ENCODE measurements at regions not wholly inside any gene's neighbourhood (a gene's known extent, or its start where the extent isn't known, plus 50 kb on each side); places are given as distances from the start of the nearest gene placed in this dataset.

GRCh38 chr12:24460506-24460905 is 488.4 kb downstream of the BCAT1 start:
- Histone ChIP-seq H3K79me2 (replicated peaks; ENCODE audit: insufficient read depth, low read length) (peaks cover 4% of the 10 kb centered on the region), H3K9me3 (ENCODE audit: low read length) (no peaks in the 10 kb centered on the region), H4K20me1 (ENCODE audit: insufficient read depth) (no peaks in the 10 kb centered on the region), H2AFZ (ENCODE audit: low read depth, low read length) (no peak overlapping the region), H3K36me3 (ENCODE audit: insufficient read depth, low read length) (no peaks in the 10 kb centered on the region), H3K4me2 (ENCODE audit: low read length) (no peak overlapping the region), H3K27me3 (ENCODE audit: insufficient read depth, low read depth, low read length) (no peaks in the 10 kb centered on the region), H3K9me2 (ENCODE audit: insufficient read depth, low read length) (no peaks in the 10 kb centered on the region), H3K27ac (ENCODE audit: low read length) (no peak overlapping the region), H3K9ac (ENCODE audit: low read length) (no peak overlapping the region), H3K4me3 (ENCODE audit: low read length) (no peak overlapping the region), H3F3A (ENCODE audit: insufficient read depth, low read length, poor library complexity, severe bottlenecking) (no peaks in the 10 kb centered on the region)
- TF ChIP-seq MXI1 (conservative IDR thresholded peaks at IDR 0.05; ENCODE audit: poor library complexity, severe bottlenecking), result no peak
- no peak for TF ChIP-seq SMC3 (conservative IDR thresholded peaks at IDR 0.05; ENCODE audit: poor library complexity)
- TF ChIP-seq CTCF (IDR thresholded peaks at IDR 0.05; ENCODE audit: poor library complexity, severe bottlenecking), result no peak
- no peak for TF ChIP-seq EZH2 (IDR thresholded peaks at IDR 0.05; ENCODE audit: borderline replicate concordance, insufficient read depth, low read length, poor library complexity, severe bottlenecking)
- no peak for TF ChIP-seq POLR2AphosphoS5 (IDR thresholded peaks at IDR 0.05)
- TF ChIP-seq EP300 (conservative IDR thresholded peaks at IDR 0.05; ENCODE audit: poor library complexity, severe bottlenecking), result no peak
- no peak for TF ChIP-seq TAF1 (IDR thresholded peaks at IDR 0.05; ENCODE audit: low read depth)
- no peak for TF ChIP-seq REST (IDR thresholded peaks at IDR 0.05; ENCODE audit: borderline replicate concordance)
- no peak for TF ChIP-seq RAD21 (conservative IDR thresholded peaks at IDR 0.05)

- H3K27ac ChIP-seq (ENCODE audit: low read length), result no peak overlapping the region
- peaks cover 4% of the 10 kb centered on the region for H3K79me2 ChIP-seq (replicated peaks; ENCODE audit: insufficient read depth, low read length)
- no peaks in the 10 kb centered on the region for H4K20me1 ChIP-seq (ENCODE audit: insufficient read depth)
- no peak overlapping the region for H3K4me2 ChIP-seq (ENCODE audit: low read length)
- no peak overlapping the region for H3K9ac ChIP-seq (ENCODE audit: low read length)
- H3K4me3 ChIP-seq (ENCODE audit: low read length), result no peak overlapping the region
- no peaks in the 10 kb centered on the region for H3F3A ChIP-seq (ENCODE audit: insufficient read depth, low read length, poor library complexity, severe bottlenecking)
- no peaks in the 10 kb centered on the region for H3K27me3 ChIP-seq (ENCODE audit: insufficient read depth, low read depth, low read length)
- H3K9me2 ChIP-seq (ENCODE audit: insufficient read depth, low read length), result no peaks in the 10 kb centered on the region
- no peaks in the 10 kb centered on the region for H3K36me3 ChIP-seq (ENCODE audit: insufficient read depth, low read length)
- TF ChIP-seq EZH2 (IDR thresholded peaks at IDR 0.05; ENCODE audit: borderline replicate concordance, insufficient read depth, low read length, poor library complexity, severe bottlenecking), result no peak
- no peak for TF ChIP-seq POLR2AphosphoS5 (IDR thresholded peaks at IDR 0.05)
- no peak for TF ChIP-seq MXI1 (conservative IDR thresholded peaks at IDR 0.05; ENCODE audit: poor library complexity, severe bottlenecking)
- TF ChIP-seq EP300 (conservative IDR thresholded peaks at IDR 0.05; ENCODE audit: poor library complexity, severe bottlenecking), result no peak
- TF ChIP-seq TAF1 (IDR thresholded peaks at IDR 0.05; ENCODE audit: low read depth), result no peak
- TF ChIP-seq REST (IDR thresholded peaks at IDR 0.05; ENCODE audit: borderline replicate concordance), result no peak
- no peak for TF ChIP-seq CTCF (IDR thresholded peaks at IDR 0.05; ENCODE audit: poor library complexity, severe bottlenecking)
- TF ChIP-seq RAD21 (conservative IDR thresholded peaks at IDR 0.05), result no peak
- TF ChIP-seq SMC3 (conservative IDR thresholded peaks at IDR 0.05; ENCODE audit: poor library complexity), result no peak
- H2AFZ ChIP-seq (ENCODE audit: low read depth, low read length), result no peak overlapping the region
- H3K9me3 ChIP-seq (ENCODE audit: low read length), result no peaks in the 10 kb centered on the region
Observed at GRCh38 chr12:24460099-24460498, 488.8 kb downstream of the BCAT1 start.
